Cardiac muscle cell (in vitro differentiated cells and primary cell): ENCODE measurements at regions not wholly inside any gene's neighbourhood (a gene's known extent, or its start where the extent isn't known, plus 50 kb on each side); places are given as distances from the start of the nearest gene placed in this dataset.

ENCODE experiments used
- DNase-seq, 2 donors: peaks; one replicate each; pipeline versions ENCODE4 v3.0.0 to v3.0.0-alpha.2; 2010 to 2017; ENCODE audit warnings: low read depth in 1 of 2, low spot score in 1 of 2
- H3K27ac ChIP-seq: fragments of 200-600 bp; sonication (generic); 2 replicates; pipeline ENCODE4 v1.5.1; 2016
- H3K27me3 ChIP-seq: fragments of 200-600 bp; sonication (generic); 2 replicates; pipeline ENCODE4 v1.6.0; 2016; ENCODE audit warnings: control low read depth
- H3K36me3 ChIP-seq: fragments of 200-600 bp; sonication (generic); 2 replicates; pipeline ENCODE4 v1.5.1; 2016; ENCODE audit warnings: control low read depth
- H3K4me1 ChIP-seq: fragments of 200-600 bp; sonication (generic); 2 replicates; pipeline ENCODE4 v1.8.1; 2017; ENCODE audit warnings: low read depth, mild to moderate bottlenecking, mixed run types
- H3K4me3 ChIP-seq: fragments of 200-600 bp; sonication (generic); 2 replicates; pipeline ENCODE4 v1.5.1; 2016; ENCODE audit warnings: mild to moderate bottlenecking
- H3K9me3 ChIP-seq: fragments of 200-600 bp; sonication (generic); 2 replicates; pipeline ENCODE4 v1.5.1; 2017; ENCODE audit warnings: low read depth, mild to moderate bottlenecking, control low read depth
- TF ChIP-seq, protein P1 (sequence below): IDR thresholded peaks from 2 replicates; pipeline ENCODE4 v1.5.1; 2012; ENCODE audit warnings: low read depth, mild to moderate bottlenecking, low read length

DNA sequence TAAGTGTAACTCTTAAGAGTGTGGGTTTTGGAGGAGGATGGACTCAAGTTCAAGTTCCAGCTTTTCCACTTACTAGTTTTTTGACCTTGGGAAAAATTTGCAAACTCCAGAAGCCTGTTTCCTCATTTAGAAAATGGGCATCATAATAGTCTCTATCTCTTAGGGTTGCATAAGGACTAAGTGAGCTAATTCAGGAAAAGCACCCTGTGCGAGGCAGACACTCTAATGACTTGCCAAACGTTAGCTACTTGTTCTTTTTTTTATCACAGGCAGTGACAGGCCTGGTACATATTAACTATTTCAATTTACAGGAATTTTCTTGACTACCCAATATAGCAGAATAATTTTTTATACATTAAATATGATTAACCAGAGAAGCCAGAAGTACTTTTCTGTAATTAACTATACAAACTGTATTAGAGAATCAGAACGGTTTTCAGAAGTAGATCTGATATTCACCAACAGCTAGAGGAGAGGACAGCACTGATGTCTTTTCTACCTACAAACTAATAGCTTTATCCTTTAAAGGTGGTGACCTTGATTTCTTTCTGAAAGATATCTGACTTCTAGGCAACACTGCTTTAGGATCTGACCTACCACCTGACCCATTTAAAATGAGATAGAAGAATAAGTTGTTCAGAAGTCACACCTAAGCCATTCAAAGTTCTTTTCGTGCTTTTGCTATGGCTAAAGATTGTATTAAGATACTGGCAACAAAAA, 139.6 kb upstream of the HAND2 start:
- no peak overlapping the region for H3K4me3 ChIP-seq
- no peaks in the 10 kb centered on the region for H3K27me3 ChIP-seq
- peak in 1 of 2 donors; percentile 50 for DNase-seq
- H3K4me1 ChIP-seq = peaks cover 16% of the 10 kb centered on the region
- H3K27ac ChIP-seq = peak overlapping the region; percentile 64
- no peaks in the 10 kb centered on the region for H3K36me3 ChIP-seq
- TF ChIP-seq, protein P1, sequence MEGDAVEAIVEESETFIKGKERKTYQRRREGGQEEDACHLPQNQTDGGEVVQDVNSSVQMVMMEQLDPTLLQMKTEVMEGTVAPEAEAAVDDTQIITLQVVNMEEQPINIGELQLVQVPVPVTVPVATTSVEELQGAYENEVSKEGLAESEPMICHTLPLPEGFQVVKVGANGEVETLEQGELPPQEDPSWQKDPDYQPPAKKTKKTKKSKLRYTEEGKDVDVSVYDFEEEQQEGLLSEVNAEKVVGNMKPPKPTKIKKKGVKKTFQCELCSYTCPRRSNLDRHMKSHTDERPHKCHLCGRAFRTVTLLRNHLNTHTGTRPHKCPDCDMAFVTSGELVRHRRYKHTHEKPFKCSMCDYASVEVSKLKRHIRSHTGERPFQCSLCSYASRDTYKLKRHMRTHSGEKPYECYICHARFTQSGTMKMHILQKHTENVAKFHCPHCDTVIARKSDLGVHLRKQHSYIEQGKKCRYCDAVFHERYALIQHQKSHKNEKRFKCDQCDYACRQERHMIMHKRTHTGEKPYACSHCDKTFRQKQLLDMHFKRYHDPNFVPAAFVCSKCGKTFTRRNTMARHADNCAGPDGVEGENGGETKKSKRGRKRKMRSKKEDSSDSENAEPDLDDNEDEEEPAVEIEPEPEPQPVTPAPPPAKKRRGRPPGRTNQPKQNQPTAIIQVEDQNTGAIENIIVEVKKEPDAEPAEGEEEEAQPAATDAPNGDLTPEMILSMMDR = no peak
- no peaks in the 10 kb centered on the region for H3K9me3 ChIP-seq

DNA sequence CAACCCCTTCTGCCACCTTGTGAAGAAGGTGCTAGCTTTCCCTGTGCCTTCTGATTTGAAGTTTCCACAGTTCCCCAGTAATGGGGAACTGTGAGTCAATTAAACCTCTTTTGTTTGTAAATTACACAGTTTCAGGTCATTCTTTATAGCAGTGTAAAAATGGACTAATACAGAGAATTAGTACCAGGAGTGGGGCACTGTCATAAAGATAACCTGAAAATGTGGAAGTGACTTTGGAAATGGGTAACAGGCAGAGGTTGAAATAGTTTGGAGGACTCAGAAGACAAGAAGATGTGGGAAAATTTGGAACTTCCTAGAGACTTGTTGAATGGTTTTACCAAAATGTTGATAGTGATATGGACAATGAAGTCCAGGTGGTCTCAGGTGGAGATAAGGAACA, 131.0 kb upstream of the HAND2 start:
- no peak for DNase-seq
- Histone ChIP-seq H3K9me3 (no peaks in the 10 kb centered on the region), H3K36me3 (no peaks in the 10 kb centered on the region), H3K4me1 (peaks cover 12% of the 10 kb centered on the region), H3K27me3 (no peaks in the 10 kb centered on the region), H3K4me3 (no peak overlapping the region), H3K27ac (no peak overlapping the region)
- TF ChIP-seq, protein P1 = no peak

DNA sequence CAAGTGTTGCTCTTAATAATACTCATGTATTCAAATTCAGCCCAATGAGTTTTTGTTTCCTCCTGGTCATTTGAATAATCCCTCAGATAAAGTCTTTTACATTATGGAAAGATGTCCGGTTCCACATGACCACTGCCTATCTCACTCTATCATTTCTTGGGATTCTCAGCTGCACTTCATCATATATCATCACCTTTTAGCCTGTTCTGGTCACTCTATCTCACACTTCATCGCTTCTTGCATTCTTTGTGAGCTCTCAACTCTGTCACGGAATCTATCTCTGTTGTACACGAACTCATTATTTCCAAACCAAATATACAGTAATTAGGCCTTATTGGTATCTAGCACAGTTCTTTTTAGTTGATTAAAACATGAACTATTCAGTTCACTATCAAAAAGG, 126.9 kb upstream of the HAND2 start:
- Histone ChIP-seq H3K27me3 (no peaks in the 10 kb centered on the region), H3K27ac (peak overlapping the region; percentile 77), H3K36me3 (no peaks in the 10 kb centered on the region), H3K4me3 (no peak overlapping the region), H3K4me1 (peaks cover 26% of the 10 kb centered on the region), H3K9me3 (no peaks in the 10 kb centered on the region)
- TF ChIP-seq, protein P1 = no peak
- peak in 1 of 2 donors; percentile 62 for DNase-seq

DNA sequence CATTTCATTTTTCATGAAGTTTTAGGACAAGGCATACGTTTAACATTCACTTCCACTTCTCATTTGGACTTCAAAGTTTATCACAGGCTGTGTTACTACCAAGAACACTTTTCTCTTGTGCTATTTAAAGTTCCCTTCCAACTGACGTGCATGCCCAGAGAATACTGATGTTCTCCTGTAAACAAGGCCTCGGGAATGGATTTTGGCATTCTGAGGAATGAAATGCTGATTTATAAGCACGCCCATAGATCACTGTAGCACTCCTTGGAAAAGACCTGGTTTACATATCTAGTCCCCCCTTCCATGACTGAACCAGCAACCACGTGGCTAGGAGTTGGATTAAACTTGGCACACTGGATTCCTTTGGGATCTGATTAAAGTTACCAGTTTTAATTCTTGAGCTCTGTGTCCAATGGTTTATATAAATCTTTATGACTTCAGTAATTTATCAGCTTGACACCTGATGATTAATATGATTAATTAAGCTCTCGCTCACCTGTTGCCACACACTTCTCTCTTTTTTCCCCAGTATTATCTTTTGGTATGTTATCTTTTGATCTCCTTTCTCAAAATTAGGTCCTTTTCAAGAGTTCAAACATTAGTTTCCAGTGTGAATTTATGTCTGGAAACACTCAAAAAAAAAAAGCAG, 122.4 kb upstream of the HAND2 start:
- TF ChIP-seq, protein P1 = no peak

DNA sequence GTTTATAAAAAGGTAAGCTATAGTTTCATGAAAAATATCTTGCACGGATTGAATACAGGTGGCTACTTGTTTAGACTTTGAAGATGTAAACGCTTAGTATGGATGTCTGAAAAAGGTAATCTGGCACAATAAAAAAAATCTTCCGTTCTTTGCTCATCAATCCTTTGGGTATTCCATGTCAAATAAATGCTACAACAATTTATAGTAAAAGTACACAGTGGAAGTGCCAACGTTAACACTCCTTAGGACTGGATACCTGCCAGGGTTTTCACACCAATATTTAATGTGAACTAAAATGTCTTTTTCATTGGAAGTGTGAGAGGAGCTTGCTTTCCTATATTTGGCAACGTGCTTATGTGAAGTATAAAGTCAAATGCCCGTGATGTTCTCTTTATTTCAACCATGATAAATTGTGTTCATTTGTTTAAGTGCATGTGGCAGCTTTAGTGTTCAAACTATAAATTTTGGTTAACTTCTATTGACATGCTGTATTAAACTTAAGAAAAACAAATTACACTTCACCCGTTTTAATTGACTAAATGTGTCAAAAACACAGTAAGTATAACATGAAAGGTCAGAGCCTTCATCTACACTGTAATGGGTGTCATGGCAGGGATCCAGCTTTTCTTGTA, 121.7 kb upstream of the HAND2 start:
- Histone ChIP-seq H3K4me3 (no peak overlapping the region), H3K36me3 (no peaks in the 10 kb centered on the region), H3K4me1 (peaks cover 25% of the 10 kb centered on the region), H3K27me3 (no peaks in the 10 kb centered on the region), H3K27ac (peak overlapping the region; percentile 90), H3K9me3 (no peaks in the 10 kb centered on the region)
- TF ChIP-seq, protein P1 = no peak
- no peak for DNase-seq

More for the DNA sequence above, 122.4 kb upstream of the HAND2 start:
- DNase-seq = peak in 1 of 2 donors; percentile 38
- Histone ChIP-seq H3K27me3 (no peaks in the 10 kb centered on the region), H3K36me3 (no peaks in the 10 kb centered on the region), H3K9me3 (no peaks in the 10 kb centered on the region), H3K4me3 (no peak overlapping the region), H3K4me1 (peaks cover 31% of the 10 kb centered on the region), H3K27ac (peak overlapping the region; percentile 90)
